Endothelial cell of hepatic sinusoid (primary cell): ENCODE measurements at regions not wholly inside any gene's neighbourhood (a gene's known extent, or its start where the extent isn't known, plus 50 kb on each side); places are given as distances from the start of the nearest gene placed in this dataset.
"Not testable (repeated sequence)": the region's sequence is repeated elsewhere in the genome, so short reads cannot be mapped to it uniquely, and the experiment has no call there.

Experiments used
- in situ Hi-C: cut with HindIII; loops from 2 replicates; pipeline ENCODE4 v1.10.0; 2017; ENCODE audit warnings: low sequenced_read_pairs

DNA sequence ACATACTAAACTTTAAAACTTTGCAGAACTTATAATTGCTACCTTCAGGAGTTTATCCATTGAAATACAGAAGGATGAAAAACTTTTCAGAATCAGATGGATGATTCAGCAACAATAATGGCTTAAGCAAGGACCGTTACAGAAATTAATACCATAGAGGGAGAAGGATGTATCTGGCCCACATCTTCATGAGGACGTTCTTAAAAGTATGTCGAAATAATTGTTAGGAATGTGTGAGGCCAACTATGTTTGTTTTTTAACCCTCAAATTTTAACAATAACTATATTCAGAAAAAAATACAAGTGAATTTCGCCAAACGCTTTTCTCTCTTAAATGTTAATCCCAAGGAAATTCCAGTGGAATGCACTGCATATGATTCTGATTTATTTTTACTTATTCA, 105.2 kb upstream of the EPHA3 start:
- in situ Hi-C loops = no loop called here

DNA sequence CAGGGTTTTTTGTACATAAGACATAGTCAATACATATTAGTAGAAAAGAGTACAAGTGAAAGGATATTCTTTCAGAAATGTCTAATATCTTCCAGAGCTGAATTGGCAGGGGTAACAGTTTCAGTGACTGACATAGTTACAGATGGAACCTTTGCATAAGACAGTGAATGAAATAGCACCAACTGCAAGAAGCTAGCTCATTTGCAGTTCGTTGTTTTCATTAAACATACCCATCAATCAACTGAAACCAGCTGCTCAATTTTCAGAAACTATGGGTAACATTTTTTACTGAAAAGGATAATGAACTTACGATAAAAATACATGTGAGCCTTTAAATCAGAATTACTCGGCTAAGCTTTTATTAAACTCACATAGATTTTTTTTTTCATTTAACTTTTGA, 93.9 kb upstream of the EPHA3 start:
- in situ Hi-C loops = no loop called here

DNA sequence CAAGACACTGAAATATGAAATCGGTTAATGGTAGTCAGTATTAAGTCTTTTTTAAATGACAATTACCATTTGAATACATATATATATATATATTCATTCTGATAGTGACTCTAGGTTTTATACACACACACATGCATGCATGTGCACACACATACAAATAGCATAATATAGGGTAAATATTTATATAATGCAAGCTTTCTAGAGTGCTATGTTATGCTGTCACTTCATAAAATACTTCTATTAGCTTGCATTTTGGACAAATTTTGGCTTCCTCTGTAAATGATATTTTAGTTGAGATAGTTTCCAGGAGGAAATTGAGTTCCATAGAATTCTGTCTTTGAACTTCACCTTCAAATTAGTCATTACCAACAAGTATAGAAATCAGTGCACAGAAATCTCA, 89.9 kb upstream of the EPHA3 start:
- in situ Hi-C loops = no loop called here

DNA sequence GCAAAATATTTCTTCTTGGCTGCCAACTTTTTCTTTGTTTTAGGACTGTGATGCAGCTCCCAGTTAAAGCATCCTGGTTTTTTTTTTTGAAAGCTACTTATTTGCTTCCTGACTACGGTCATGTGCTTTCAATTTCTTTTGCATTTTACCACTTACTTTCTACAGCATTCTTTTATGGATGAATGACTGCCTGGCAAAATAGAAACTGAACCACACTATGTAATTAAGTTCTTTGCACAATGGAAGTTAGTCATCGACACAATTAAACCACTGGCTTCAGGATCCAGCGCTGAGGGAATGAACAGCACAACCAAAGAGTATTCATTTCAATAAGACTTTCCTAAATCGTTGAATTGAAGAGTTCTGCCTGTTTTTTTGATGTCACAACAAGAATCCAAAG, 82.2 kb upstream of the EPHA3 start:
- in situ Hi-C loops = no loop called here

DNA sequence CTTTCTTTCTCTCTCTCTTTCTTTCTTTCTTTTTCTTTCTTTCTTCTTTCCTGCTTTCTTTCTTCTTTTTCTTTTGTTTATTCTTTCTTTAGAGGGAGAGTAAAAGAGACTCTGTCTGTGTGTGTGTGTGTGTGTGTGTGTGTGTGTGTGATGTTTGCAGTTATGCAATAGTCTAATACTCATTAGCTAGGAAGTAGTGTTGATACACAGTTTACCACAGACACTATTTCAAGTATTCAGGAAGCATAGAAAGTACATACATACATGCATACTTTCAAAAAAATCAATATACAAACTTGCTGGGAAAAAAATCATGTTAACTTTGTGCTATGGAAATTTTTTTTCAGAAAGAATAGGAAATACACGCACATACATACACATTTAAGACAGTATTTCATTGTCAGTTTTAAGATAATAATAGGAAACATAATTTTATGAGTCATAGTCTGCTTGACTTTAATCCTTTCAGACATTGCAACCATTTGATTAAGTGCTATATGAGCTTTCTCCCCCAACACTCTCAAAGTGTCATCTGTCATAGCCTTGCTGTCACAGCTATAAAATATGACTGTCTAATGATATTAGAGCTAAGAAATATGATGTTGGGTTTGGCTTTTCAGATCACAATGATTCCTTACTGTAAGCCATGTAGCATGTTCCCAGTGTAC, 74.9 kb upstream of the EPHA3 start:
- in situ Hi-C loops = no loop called here

GRCh38 chr3:89034723-89035122, 72.7 kb upstream of the EPHA3 start:
- in situ Hi-C loops = not testable (repeated sequence)

- in situ Hi-C loops = no loop called here
These were observed 68.6 kb upstream of the EPHA3 start for GRCh38 chr3:89038869-89039268.

DNA sequence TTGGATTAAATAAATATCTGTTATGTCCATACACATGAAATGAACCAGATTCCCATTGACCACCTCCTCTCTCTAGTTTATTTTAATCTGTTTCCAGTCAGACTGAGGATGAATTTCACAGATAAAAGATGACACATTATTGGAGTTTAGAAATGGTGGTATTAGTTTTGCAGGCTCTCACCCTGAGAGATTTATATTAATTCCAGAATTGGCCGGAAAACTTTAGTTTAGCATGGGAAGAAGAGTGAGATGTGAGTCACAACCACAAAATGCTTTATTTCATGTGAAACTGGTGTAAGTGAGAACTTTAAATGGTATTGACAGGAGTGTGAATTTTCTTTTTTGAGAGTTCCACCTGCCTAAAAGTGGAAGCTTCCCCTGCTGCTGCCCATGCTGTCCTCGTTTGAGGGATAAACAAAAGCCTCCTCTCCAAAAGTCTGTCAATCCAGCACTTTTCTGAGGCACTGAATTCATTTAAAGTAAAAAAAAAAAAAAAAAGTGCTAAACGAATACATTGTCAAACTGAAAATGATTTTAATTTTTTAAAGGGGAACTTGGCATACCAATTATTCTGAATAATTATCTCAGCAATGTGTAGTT, 65.1 kb upstream of the EPHA3 start:
- in situ Hi-C loops = no loop called here

DNA sequence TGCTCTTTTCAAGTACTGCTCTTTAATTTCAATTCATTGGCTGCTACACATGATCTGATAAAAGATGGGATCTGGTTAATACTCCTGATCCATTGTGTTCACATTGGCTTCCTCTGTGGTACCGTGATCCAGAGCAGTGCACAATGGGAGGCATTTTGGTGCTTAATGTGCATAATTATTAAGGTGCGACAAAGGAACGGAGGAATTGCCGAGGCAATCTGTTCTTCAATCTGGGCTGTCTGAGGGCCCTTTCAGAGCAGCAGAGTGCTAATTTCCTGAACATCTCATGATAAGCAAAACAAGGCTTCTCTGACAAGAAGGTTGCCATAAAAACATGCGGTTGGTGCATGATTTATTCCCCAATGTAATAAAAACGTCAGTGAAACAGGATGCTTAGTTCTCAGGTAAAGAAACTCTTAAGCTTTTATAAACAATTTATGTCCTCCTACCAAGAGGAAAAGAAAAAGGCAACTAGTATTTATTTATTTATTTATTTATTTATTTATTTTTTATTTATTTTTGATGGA, 64.0 kb upstream of the EPHA3 start:
- in situ Hi-C loops = no loop called here

DNA sequence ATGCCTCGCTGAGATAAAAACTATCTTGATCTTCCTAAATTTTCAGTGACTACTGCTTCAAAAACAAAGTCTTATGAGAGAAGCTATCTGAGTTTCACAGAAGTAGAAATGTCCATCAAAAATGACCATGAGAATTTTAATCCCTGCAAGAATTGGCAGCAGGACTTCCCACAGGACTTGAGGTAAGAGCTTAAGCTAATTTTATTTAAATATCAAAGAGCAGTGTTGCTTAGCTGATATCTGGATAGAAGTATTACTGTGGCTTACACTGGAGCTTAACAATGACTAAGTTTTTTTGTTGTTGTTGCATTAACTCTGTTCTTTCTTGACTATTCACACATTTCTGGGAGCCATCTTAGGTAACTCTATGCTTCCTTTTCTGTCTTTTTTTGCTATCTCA, 60.8 kb upstream of the EPHA3 start:
- in situ Hi-C loops = no loop called here

GRCh38 chr3:89049119-89049518, 58.3 kb upstream of the EPHA3 start:
- in situ Hi-C loops = no loop called here

DNA sequence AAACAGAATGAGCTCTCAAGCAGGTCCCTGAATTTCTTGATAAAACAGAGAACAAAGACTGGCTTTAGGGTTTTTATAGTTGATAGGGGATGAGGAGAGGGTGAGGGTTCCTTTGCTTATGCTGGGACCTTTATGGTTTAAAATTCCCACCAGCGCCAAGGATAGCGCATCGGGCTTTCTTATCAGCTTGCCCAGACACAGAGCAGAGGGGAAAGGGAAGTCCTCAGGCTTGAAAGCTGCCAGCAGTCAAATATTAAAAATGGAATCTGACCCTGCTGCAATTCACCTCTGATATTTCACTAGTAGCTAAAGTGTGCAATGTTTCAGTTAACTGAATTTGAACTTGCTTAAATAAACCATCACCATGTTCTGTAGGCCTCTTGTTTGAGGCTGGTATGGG, 55.0 kb upstream of the EPHA3 start:
- in situ Hi-C loops = no loop called here

DNA sequence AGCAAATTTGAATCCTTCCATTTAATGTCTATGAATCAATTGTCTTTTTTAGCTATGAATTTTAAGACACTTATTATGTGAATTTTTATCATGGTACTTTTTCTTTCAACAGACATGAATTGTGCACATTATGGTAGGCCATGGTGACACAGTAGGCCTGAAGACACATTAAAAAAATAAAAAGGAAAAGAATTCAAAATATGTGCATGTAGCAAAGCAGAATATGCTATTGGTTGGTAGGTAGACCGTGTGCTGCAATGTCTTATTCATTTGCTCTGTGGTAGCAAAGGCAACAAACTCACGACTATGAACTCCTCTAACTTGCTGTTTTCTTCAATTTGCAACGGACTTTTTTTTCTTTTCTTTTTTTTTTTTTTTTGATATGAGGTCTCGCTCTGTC, 50.0 kb upstream of the EPHA3 start:
- in situ Hi-C loops = no loop called here
